HepG2 (cell line): ENCODE measurements at regions not wholly inside any gene's neighbourhood (a gene's known extent, or its start where the extent isn't known, plus 50 kb on each side); places are given as distances from the start of the nearest gene placed in this dataset.
A peak's percentile ranks its signal among the peaks of the same experiment; 100 is the strongest.

Source experiments
- ATAC-seq: fragments of 200-7000 bp; cut with Tn5 transposase; 3 replicates; pipeline ENCODE4 v1.9.1; 2020; ENCODE audit warnings: mild to moderate bottlenecking, moderate library complexity
- BruUV-seq: library from RNA; stranded (reverse); fragments of 400-500 nt; replicated peaks from 2 replicates; lab custom pipeline; 2021; lab: Mats Ljungman, UMichigan
- CTCF ChIA-PET: fragments of 300-600 bp; formaldehyde crosslinking; extraction: SDS; loops from one replicate; lab custom pipeline; 2021; ENCODE audit warnings: low total read pairs, inconsistent platforms, low intra/inter-chr PET ratio; lab: Yijun Ruan, JAX
- POLR2A ChIA-PET: fragments of 350-600 bp; sonication (Branson Sonifier 250); formaldehyde crosslinking; loops from one replicate; lab custom pipeline; 2020; ENCODE audit warnings: antibody characterized with exemption, inconsistent platforms; lab: Yijun Ruan, JAX
- DNase-seq: peaks from one replicate; pipeline ENCODE4 v3.0.0-alpha.2; 2015; ENCODE audit warnings: low spot score
- FAIRE-seq: peaks from 3 replicates; lab custom pipeline; 2011; peaks lifted over from hg19 to GRCh38; lab: Jason Lieb, UNC
- H2AFZ ChIP-seq: one replicate; pipeline ENCODE4 v1.6.1; 2011; ENCODE audit warnings: low read length, inconsistent platforms
- H3K27ac ChIP-seq: fragments of 300-600 bp; 3 replicates; pipeline ENCODE4 v1.8.0; 2011; ENCODE audit warnings: mixed run types, mild to moderate bottlenecking, mixed read lengths, low read length, inconsistent platforms; ENCODE audit not compliant: insufficient read depth; ENCODE audit errors: extremely low read length
- H3K27me3 ChIP-seq, 2 experiments: fragments of 200-600 bp in 1 of 2; 2 replicates in 1 of 2; 3 replicates in 1 of 2; pipeline versions ENCODE4 v1.6.0 to v1.8.0; 2011; ENCODE audit warnings: low read length in 2 of 2, mild to moderate bottlenecking in 2 of 2, moderate library complexity in 2 of 2, inconsistent platforms in 1 of 2; ENCODE audit not compliant: insufficient read depth in 2 of 2, control insufficient read depth in 1 of 2
- H3K36me3 ChIP-seq, 2 experiments: fragments of 200-600 bp in 1 of 2; replicated peaks in 1 of 2; 2 replicates in 1 of 2; 3 replicates in 1 of 2; pipeline versions ENCODE4 v1.5.1 to v1.8.0; 2011; ENCODE audit warnings: low read length in 2 of 2, inconsistent platforms in 1 of 2; ENCODE audit not compliant: insufficient read depth in 2 of 2, control insufficient read depth in 1 of 2
- H3K4me1 ChIP-seq: 2 replicates; pipeline ENCODE4 v1.5.1; 2012; ENCODE audit warnings: low read length, inconsistent platforms; ENCODE audit not compliant: insufficient read depth
- H3K4me2 ChIP-seq: 2 replicates; pipeline ENCODE4 v1.6.0; 2011; ENCODE audit warnings: low read depth, low read length, inconsistent platforms
- H3K4me3 ChIP-seq, 3 experiments: fragments of 200-600 bp in 1 of 3; sonication (generic), shearing (Covaris generic) in 1 of 3; replicated peaks in 1 of 3; 2 replicates each; pipeline ENCODE4 v1.5.1; 2011 to 2016; ENCODE audit warnings: low read length in 3 of 3, inconsistent platforms in 2 of 3, low read depth in 2 of 3, mild to moderate bottlenecking in 2 of 3, control low read depth in 1 of 3, mixed read lengths in 1 of 3; ENCODE audit not compliant: insufficient read depth in 1 of 3
- H3K79me2 ChIP-seq: one replicate; pipeline ENCODE4 v1.6.1; 2011; ENCODE audit warnings: low read length, inconsistent platforms; ENCODE audit not compliant: insufficient read depth
- H3K9ac ChIP-seq: 2 replicates; pipeline ENCODE4 v1.6.0; 2011; ENCODE audit warnings: mild to moderate bottlenecking, low read depth, low read length, inconsistent platforms; ENCODE audit not compliant: insufficient read depth
- H3K9me3 ChIP-seq: 2 replicates; pipeline ENCODE4 v1.5.1; 2012; ENCODE audit warnings: mild to moderate bottlenecking, low read length
- H4K20me1 ChIP-seq: 2 replicates; pipeline ENCODE4 v1.6.0; 2011; ENCODE audit warnings: inconsistent platforms, mild to moderate bottlenecking, low read length, moderate library complexity; ENCODE audit not compliant: insufficient read depth
- ELF1 ChIP-seq: sonication (generic); formaldehyde crosslinking; IDR thresholded peaks from 2 replicates; pipeline ENCODE4 v1.4.0; 2020; ENCODE audit warnings: missing genetic modification reagents
- HNF4G ChIP-seq, 2 experiments: sonication (generic) in 1 of 2; formaldehyde crosslinking in 1 of 2; IDR thresholded peaks; 2 replicates each; pipeline versions ENCODE4 v1.4.0 to v1.6.1; 2011 to 2020; ENCODE audit warnings: borderline replicate concordance in 2 of 2, low read depth in 2 of 2, mild to moderate bottlenecking in 2 of 2, low read length in 1 of 2, missing genetic modification reagents in 1 of 2, moderate library complexity in 1 of 2
- KDM2A ChIP-seq: sonication (generic); formaldehyde crosslinking; IDR thresholded peaks from 2 replicates; pipeline ENCODE4 v1.4.0; 2020; ENCODE audit warnings: low read depth, missing genetic modification reagents, borderline replicate concordance
- KLF13 ChIP-seq: sonication (generic); formaldehyde crosslinking; IDR thresholded peaks from 2 replicates; pipeline ENCODE4 v1.4.0; 2020; ENCODE audit warnings: mild to moderate bottlenecking, missing genetic modification reagents
- MIER3 ChIP-seq: IDR thresholded peaks from 2 replicates; pipeline ENCODE4 v1.6.1; 2016; ENCODE audit warnings: missing compliant biosample characterization, borderline replicate concordance
- RBFOX2 ChIP-seq: fragments of 200-400 bp; formaldehyde crosslinking; IDR thresholded peaks from 2 replicates; pipeline ENCODE4 v1.6.1; 2017; ENCODE audit warnings: low read depth, mild to moderate bottlenecking, low read length
- SKIL ChIP-seq: sonication (generic); formaldehyde crosslinking; IDR thresholded peaks from 2 replicates; pipeline ENCODE4 v1.8.0; 2022; ENCODE audit warnings: missing genetic modification reagents, mild to moderate bottlenecking, moderate library complexity, borderline replicate concordance
- TAF15 ChIP-seq: fragments of 200-400 bp; formaldehyde crosslinking; IDR thresholded peaks from one replicate; pipeline ENCODE4 v1.6.1; 2018; ENCODE audit warnings: mild to moderate bottlenecking, low read depth, low read length; ENCODE audit not compliant: poor library complexity, severe bottlenecking
- THAP11 ChIP-seq: IDR thresholded peaks from 2 replicates; pipeline ENCODE4 v1.6.1; 2016; ENCODE audit warnings: missing biosample characterization, missing genetic modification reagents
- THRA ChIP-seq: sonication (generic); formaldehyde crosslinking; IDR thresholded peaks from 2 replicates; pipeline ENCODE4 v1.4.0; 2020; ENCODE audit warnings: missing genetic modification reagents, borderline replicate concordance
- ZKSCAN1 ChIP-seq: fragments of 150-350 bp; IDR thresholded peaks from 2 replicates; pipeline ENCODE4 v1.6.1; 2014; ENCODE audit warnings: low read length
- ZNF350 ChIP-seq: sonication (generic); formaldehyde crosslinking; IDR thresholded peaks from 2 replicates; pipeline ENCODE4 v1.4.0; 2020; ENCODE audit warnings: mild to moderate bottlenecking, low read depth, missing genetic modification reagents, borderline replicate concordance
- ZNF577 ChIP-seq: sonication (generic); formaldehyde crosslinking; IDR thresholded peaks from 2 replicates; pipeline ENCODE4 v1.4.0; 2020; ENCODE audit warnings: mild to moderate bottlenecking, low read depth, missing genetic modification reagents, borderline replicate concordance
- WGBS: methylation state at CpG from one replicate; pipeline ENCODE4 v1.1.6; 2017; ENCODE audit warnings: low lambda C conversion rate; 5-methylcytosine and 5-hydroxymethylcytosine counted together
- in situ Hi-C: cut with HindIII; loops from 2 replicates; pipeline ENCODE4 v1.10.0; 2017; ENCODE audit warnings: low pct_unique_long_range_greater_than_20kb; ENCODE audit not compliant: extremely low pct_ligation_motif_present
- intact Hi-C: fragments of 100-400 bp; cut with micrococcal nuclease; formaldehyde crosslinking; loops from one replicate; pipeline ENCODE4 v1.10.0; 2022; ENCODE audit not compliant: unreplicated experiment

GRCh38 chr21:28518630-28519029, 474.0 kb downstream of the LTN1 start (continued):
- TF ChIP-seq THRA (no peak), MIER3 (no peak), RBFOX2 (no peak), THAP11 (CRISPR knock-in tag) (no peak), TAF15 (no peak), ZNF350 (CRISPR knock-in tag) (no peak)

- no peaks in the 10 kb centered on the region for H4K20me1 ChIP-seq
- intact Hi-C loops (loop anchor here (1.0 to 5.0 kb wide), 4 partner anchors 180 to 1665 kb away; no protein-coding TSS in a partner anchor), in situ Hi-C loops (loop anchor here (5.0 to 10.0 kb wide), 2 partner anchors 230 to 418 kb away; no protein-coding TSS in a partner anchor)
- H3K27me3 ChIP-seq: no peaks in the 10 kb centered on the region
- H2AFZ ChIP-seq: no peak overlapping the region
- no TSS peak for BruUV-seq
- no peaks in the 10 kb centered on the region for H3K79me2 ChIP-seq
- ATAC-seq (peak; percentile 100), FAIRE-seq (peak; percentile 71), DNase-seq (peak; percentile 60)
- H3K4me3 ChIP-seq: no peak overlapping the region
- no peak overlapping the region for H3K9ac ChIP-seq
- H3K27ac ChIP-seq: no peak overlapping the region
- ChIA-PET POLR2A (no interaction called here), CTCF (interaction anchor here (1.3 to 3.5 kb wide), 3 partner anchors 226 to 423 kb away, joined by 5 to 42 read pairs (median 5); no protein-coding TSS in a partner anchor)
- WGBS: 38% methylated on average over 3 of the region's 6 CpGs
- H3K9me3 ChIP-seq: no peaks in the 10 kb centered on the region
- H3K4me1 ChIP-seq: no peaks in the 10 kb centered on the region
- H3K36me3 ChIP-seq: no peaks in the 10 kb centered on the region
- peak overlapping the region; percentile 24; the same call in 1 of the 2 replicates for H3K4me2 ChIP-seq
- TF ChIP-seq SKIL (no peak), KLF13 (CRISPR knock-in tag) (no peak), ZNF577 (CRISPR knock-in tag) (no peak), HNF4G (IDR thresholded peaks at IDR 0.05; ENCODE audit: borderline replicate concordance, low read depth, low read length) (no peak), HNF4G (CRISPR knock-in tag; IDR thresholded peaks at IDR 0.05; ENCODE audit: borderline replicate concordance, low read depth) (no peak), ZKSCAN1 (no peak), KDM2A (CRISPR knock-in tag) (no peak), ELF1 (CRISPR knock-in tag) (no peak)
Measured at GRCh38 chr21:28516991-28517592, 475.6 kb downstream of the LTN1 start.
